MM.1S (cell line): ENCODE measurements at regions not wholly inside any gene's neighbourhood (a gene's known extent, or its start where the extent isn't known, plus 50 kb on each side); places are given as distances from the start of the nearest gene placed in this dataset.

Source experiments
- DNase-seq: peaks from one replicate; pipeline ENCODE4 v3.0.0-alpha.2; 2015
- H2AFZ ChIP-seq: fragments of 300-600 bp; sonication (generic); 2 replicates; pipeline ENCODE4 v1.6.0; 2016; ENCODE audit warnings: antibody characterized with exemption, low read length
- H3F3A ChIP-seq: fragments of 300-600 bp; sonication (generic); 2 replicates; pipeline ENCODE4 v1.6.1; 2016; ENCODE audit warnings: mild to moderate bottlenecking, antibody characterized with exemption, low read length, moderate library complexity, mixed read lengths; ENCODE audit not compliant: insufficient read depth
- H3K27ac ChIP-seq: fragments of 300-600 bp; sonication (generic); 2 replicates; pipeline ENCODE4 v1.5.1; 2016; ENCODE audit warnings: mild to moderate bottlenecking, low read length
- H3K27me3 ChIP-seq: fragments of 300-600 bp; sonication (generic); replicated peaks from 2 replicates; pipeline ENCODE4 v1.6.0; 2016; ENCODE audit warnings: low read length; ENCODE audit not compliant: insufficient read depth
- H3K36me3 ChIP-seq: fragments of 300-600 bp; sonication (generic); replicated peaks from 2 replicates; pipeline ENCODE4 v1.6.1; 2016; ENCODE audit warnings: mild to moderate bottlenecking, low read length, mixed read lengths; ENCODE audit not compliant: insufficient read depth
- H3K4me1 ChIP-seq: fragments of 300-600 bp; sonication (generic); 2 replicates; pipeline ENCODE4 v1.6.1; 2016; ENCODE audit warnings: low read length, mixed read lengths
- H3K4me2 ChIP-seq: fragments of 300-600 bp; sonication (generic); 2 replicates; pipeline ENCODE4 v1.6.0; 2016; ENCODE audit warnings: low read depth, low read length
- H3K4me3 ChIP-seq: fragments of 300-600 bp; sonication (generic); 2 replicates; pipeline ENCODE4 v1.5.1; 2016; ENCODE audit warnings: low read length, mixed read lengths
- H3K79me2 ChIP-seq: fragments of 300-600 bp; sonication (generic); 2 replicates; pipeline ENCODE4 v1.6.1; 2016; ENCODE audit warnings: mixed run types, low read length, mixed read lengths
- H3K9ac ChIP-seq: fragments of 300-600 bp; sonication (generic); 2 replicates; pipeline ENCODE4 v1.6.1; 2016; ENCODE audit warnings: low read length, mixed read lengths
- H3K9me2 ChIP-seq: fragments of 300-600 bp; sonication (generic); replicated peaks from 2 replicates; pipeline ENCODE4 v1.6.1; 2016; ENCODE audit warnings: mild to moderate bottlenecking, low read length, mixed read lengths; ENCODE audit not compliant: insufficient read depth
- H3K9me3 ChIP-seq: fragments of 300-600 bp; sonication (generic); replicated peaks from 2 replicates; pipeline ENCODE4 v1.6.1; 2016; ENCODE audit warnings: mild to moderate bottlenecking, low read length, mixed read lengths; ENCODE audit not compliant: insufficient read depth
- H4K20me1 ChIP-seq: fragments of 300-600 bp; sonication (generic); 2 replicates; pipeline ENCODE4 v1.6.1; 2016; ENCODE audit warnings: mild to moderate bottlenecking, low read length, moderate library complexity, mixed read lengths; ENCODE audit not compliant: insufficient read depth
- CTCF ChIP-seq: fragments of 300-600 bp; sonication (generic); IDR thresholded peaks from 2 replicates; pipeline ENCODE4 v1.5.1; 2016; ENCODE audit warnings: antibody characterized with exemption, low read length, mixed read lengths
- EZH2 ChIP-seq: fragments of 300-600 bp; sonication (generic); optimal IDR thresholded peaks from 2 replicates; pipeline ENCODE3; 2017; ENCODE audit warnings: low read depth, mild to moderate bottlenecking, antibody characterized with exemption, low read length, mixed read lengths
- EZH2phosphoT487 ChIP-seq: fragments of 300-600 bp; sonication (generic); IDR thresholded peaks from 2 replicates; pipeline ENCODE4 v1.6.1; 2018; ENCODE audit warnings: antibody characterized with exemption, low read length

GRCh38 chr7:18087026-18087686 lies 59.5 kb upstream of the PRPS1L1 start:
- H2AFZ ChIP-seq, result peak overlapping the region; percentile 66; the same call in 1 of the 2 replicates
- no peak overlapping the region for H3K9ac ChIP-seq
- TF ChIP-seq EZH2phosphoT487, result no peak
- TF ChIP-seq CTCF, result no peak
- no peak for TF ChIP-seq EZH2
- H3K4me1 ChIP-seq, result no peaks in the 10 kb centered on the region
- H3K4me2 ChIP-seq, result peak overlapping the region; percentile 58; the same call in 1 of the 2 replicates
- no peaks in the 10 kb centered on the region; the same call in 1 of the 2 replicates for H3F3A ChIP-seq
- no peaks in the 10 kb centered on the region for H3K27me3 ChIP-seq
- peak overlapping the region; percentile 50; the same call in 1 of the 2 replicates for H3K4me3 ChIP-seq
- H3K9me3 ChIP-seq, result no peaks in the 10 kb centered on the region
- H3K36me3 ChIP-seq, result no peaks in the 10 kb centered on the region
- H3K9me2 ChIP-seq, result no peaks in the 10 kb centered on the region
- DNase-seq, result no peak
- no peaks in the 10 kb centered on the region for H3K79me2 ChIP-seq
- no peak overlapping the region for H3K27ac ChIP-seq
- H4K20me1 ChIP-seq, result no peaks in the 10 kb centered on the region

- no peak overlapping the region for H3K4me2 ChIP-seq
- H3K4me3 ChIP-seq, result no peak overlapping the region
- TF ChIP-seq EZH2 (no peak), EZH2phosphoT487 (no peak), CTCF (no peak)
These were observed 60.0 kb upstream of the PRPS1L1 start for GRCh38 chr7:18087687-18088078.

GRCh38 chr7:18096087-18096486 lies 68.4 kb upstream of the PRPS1L1 start:
- no peak overlapping the region for H3K4me3 ChIP-seq
- no peaks in the 10 kb centered on the region for H3F3A ChIP-seq
- no peaks in the 10 kb centered on the region for H3K79me2 ChIP-seq
- H3K36me3 ChIP-seq, result no peaks in the 10 kb centered on the region
- H3K4me2 ChIP-seq, result no peak overlapping the region
- H3K27me3 ChIP-seq, result no peaks in the 10 kb centered on the region
- H2AFZ ChIP-seq, result no peak overlapping the region
- no peak for TF ChIP-seq EZH2
- TF ChIP-seq EZH2phosphoT487, result no peak
- TF ChIP-seq CTCF, result no peak
- H3K9ac ChIP-seq, result no peak overlapping the region
- H3K27ac ChIP-seq, result no peak overlapping the region
- H3K4me1 ChIP-seq, result no peaks in the 10 kb centered on the region
- H3K9me3 ChIP-seq, result no peaks in the 10 kb centered on the region
- no peaks in the 10 kb centered on the region for H3K9me2 ChIP-seq
- H4K20me1 ChIP-seq, result no peaks in the 10 kb centered on the region
- no peak for DNase-seq

More at GRCh38 chr7:18087687-18088078, 60.0 kb upstream of the PRPS1L1 start:
- DNase-seq, result no peak
- Histone ChIP-seq H3K36me3 (no peaks in the 10 kb centered on the region), H3K4me1 (no peaks in the 10 kb centered on the region), H3K27me3 (no peaks in the 10 kb centered on the region), H3F3A (no peaks in the 10 kb centered on the region; the same call in 1 of the 2 replicates), H3K79me2 (no peaks in the 10 kb centered on the region), H3K9me3 (no peaks in the 10 kb centered on the region), H3K9me2 (no peaks in the 10 kb centered on the region), H3K9ac (no peak overlapping the region), H3K27ac (no peak overlapping the region), H4K20me1 (no peaks in the 10 kb centered on the region), H2AFZ (no peak overlapping the region)
